ENCODE measurements at regions not wholly inside any gene's neighbourhood (a gene's known extent, or its start where the extent isn't known, plus 50 kb on each side); places are given as distances from the start of the nearest gene placed in this dataset.

DNA sequence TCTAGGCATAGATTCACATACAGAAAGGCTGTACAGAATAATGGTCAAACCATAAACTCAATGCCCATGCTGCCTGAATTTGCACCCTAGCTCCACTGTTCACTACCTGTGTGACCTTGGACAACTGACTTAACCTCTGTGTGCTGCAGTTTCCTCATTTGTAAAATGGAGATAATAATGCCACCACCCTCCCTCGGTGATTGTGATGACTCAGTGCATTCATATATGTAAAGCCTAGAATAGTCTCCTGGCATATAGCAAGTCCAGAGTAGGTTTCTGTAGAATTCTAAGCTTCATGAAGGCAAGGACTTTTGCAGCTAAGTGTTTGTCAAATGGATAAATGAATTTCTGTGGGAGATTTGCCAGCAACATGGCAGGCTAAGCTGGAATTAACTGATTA is 297.8 kb upstream of the NR4A3 start:
- no peaks in the 10 kb centered on the region for H3K9me3 ChIP-seq (ENCODE audit: low read length)
- H3K4me3 ChIP-seq (replicated peaks in 1 of 3; ENCODE audit: insufficient read depth in 1 of 3, low read depth in 2 of 3, low read length in 3 of 3) = no peak overlapping the region
- H3K79me2 ChIP-seq (ENCODE audit: insufficient read depth, low read length) = no peaks in the 10 kb centered on the region
- ChIA-PET CTCF (ENCODE audit: low intra/inter-chr PET ratio, low total read pairs) (no interaction called here), POLR2A (no interaction called here)
- H3K36me3 ChIP-seq (replicated peaks in 1 of 2; ENCODE audit: control insufficient read depth in 1 of 2, insufficient read depth in 2 of 2, low read length in 2 of 2) = no peaks in the 10 kb centered on the region
- H3K4me2 ChIP-seq (ENCODE audit: low read depth, low read length) = no peak overlapping the region
- H3K27me3 ChIP-seq (ENCODE audit: control insufficient read depth in 1 of 2, insufficient read depth in 2 of 2, low read length in 2 of 2) = no peaks in the 10 kb centered on the region
- no TSS peak for BruUV-seq (replicated peaks)
- FAIRE-seq = no peak
- in situ Hi-C loops (cut with HindIII; ENCODE audit: extremely low pct_ligation_motif_present, low pct_unique_long_range_greater_than_20kb) (no loop called here), intact Hi-C loops (cut with micrococcal nuclease; ENCODE audit: unreplicated experiment) (no loop called here)
- no peaks in the 10 kb centered on the region for H3K4me1 ChIP-seq (ENCODE audit: insufficient read depth, low read length)
- no peak for ATAC-seq
- H2AFZ ChIP-seq (ENCODE audit: low read length) = no peak overlapping the region
- DNase-seq (ENCODE audit: low spot score) = no peak
- no peaks in the 10 kb centered on the region for H4K20me1 ChIP-seq (ENCODE audit: insufficient read depth, low read length)
- 0% methylated on average over 1 of the region's 1 CpG for WGBS (ENCODE audit: low lambda C conversion rate)
- H3K27ac ChIP-seq (ENCODE audit: extremely low read length, insufficient read depth, low read length) = no peak overlapping the region
- H3K9ac ChIP-seq (ENCODE audit: insufficient read depth, low read depth, low read length) = no peak overlapping the region
- TF ChIP-seq, protein P1, sequence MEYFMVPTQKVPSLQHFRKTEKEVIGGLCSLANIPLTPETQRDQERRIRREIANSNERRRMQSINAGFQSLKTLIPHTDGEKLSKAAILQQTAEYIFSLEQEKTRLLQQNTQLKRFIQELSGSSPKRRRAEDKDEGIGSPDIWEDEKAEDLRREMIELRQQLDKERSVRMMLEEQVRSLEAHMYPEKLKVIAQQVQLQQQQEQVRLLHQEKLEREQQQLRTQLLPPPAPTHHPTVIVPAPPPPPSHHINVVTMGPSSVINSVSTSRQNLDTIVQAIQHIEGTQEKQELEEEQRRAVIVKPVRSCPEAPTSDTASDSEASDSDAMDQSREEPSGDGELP (IDR thresholded peaks at IDR 0.05; ENCODE audit: borderline replicate concordance, low read depth) = no peak
- TF ChIP-seq IRF2 (CRISPR knock-in tag; IDR thresholded peaks at IDR 0.05) (no peak), ZNF329 (CRISPR knock-in tag; IDR thresholded peaks at IDR 0.05; ENCODE audit: low read depth) (no peak), MAF1 (CRISPR knock-in tag; IDR thresholded peaks at IDR 0.05; ENCODE audit: borderline replicate concordance) (no peak), HOMEZ (CRISPR knock-in tag; IDR thresholded peaks at IDR 0.05; ENCODE audit: low read depth) (no peak), GATAD2A (CRISPR knock-in tag; IDR thresholded peaks at IDR 0.05) (no peak), MXD4 (CRISPR knock-in tag; IDR thresholded peaks at IDR 0.05) (no peak), FOXC1 (CRISPR knock-in tag; IDR thresholded peaks at IDR 0.05; ENCODE audit: borderline replicate concordance) (no peak), GTF2F1 (IDR thresholded peaks at IDR 0.05; ENCODE audit: low read length) (no peak), TBX3 (IDR thresholded peaks at IDR 0.05; ENCODE audit: borderline replicate concordance) (no peak), ZNF672 (CRISPR knock-in tag; IDR thresholded peaks at IDR 0.05) (no peak), ZNF362 (CRISPR knock-in tag; IDR thresholded peaks at IDR 0.05; ENCODE audit: borderline replicate concordance) (no peak), ZNF460 (CRISPR knock-in tag; IDR thresholded peaks at IDR 0.05; ENCODE audit: borderline replicate concordance) (no peak), ZNF839 (CRISPR knock-in tag; IDR thresholded peaks at IDR 0.05; ENCODE audit: borderline replicate concordance) (no peak)
- TF ChIP-seq, protein P2, sequence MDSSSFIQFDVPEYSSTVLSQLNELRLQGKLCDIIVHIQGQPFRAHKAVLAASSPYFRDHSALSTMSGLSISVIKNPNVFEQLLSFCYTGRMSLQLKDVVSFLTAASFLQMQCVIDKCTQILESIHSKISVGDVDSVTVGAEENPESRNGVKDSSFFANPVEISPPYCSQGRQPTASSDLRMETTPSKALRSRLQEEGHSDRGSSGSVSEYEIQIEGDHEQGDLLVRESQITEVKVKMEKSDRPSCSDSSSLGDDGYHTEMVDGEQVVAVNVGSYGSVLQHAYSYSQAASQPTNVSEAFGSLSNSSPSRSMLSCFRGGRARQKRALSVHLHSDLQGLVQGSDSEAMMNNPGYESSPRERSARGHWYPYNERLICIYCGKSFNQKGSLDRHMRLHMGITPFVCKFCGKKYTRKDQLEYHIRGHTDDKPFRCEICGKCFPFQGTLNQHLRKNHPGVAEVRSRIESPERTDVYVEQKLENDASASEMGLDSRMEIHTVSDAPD (CRISPR knock-in tag; IDR thresholded peaks at IDR 0.05) = no peak
- TF ChIP-seq, protein P3, sequence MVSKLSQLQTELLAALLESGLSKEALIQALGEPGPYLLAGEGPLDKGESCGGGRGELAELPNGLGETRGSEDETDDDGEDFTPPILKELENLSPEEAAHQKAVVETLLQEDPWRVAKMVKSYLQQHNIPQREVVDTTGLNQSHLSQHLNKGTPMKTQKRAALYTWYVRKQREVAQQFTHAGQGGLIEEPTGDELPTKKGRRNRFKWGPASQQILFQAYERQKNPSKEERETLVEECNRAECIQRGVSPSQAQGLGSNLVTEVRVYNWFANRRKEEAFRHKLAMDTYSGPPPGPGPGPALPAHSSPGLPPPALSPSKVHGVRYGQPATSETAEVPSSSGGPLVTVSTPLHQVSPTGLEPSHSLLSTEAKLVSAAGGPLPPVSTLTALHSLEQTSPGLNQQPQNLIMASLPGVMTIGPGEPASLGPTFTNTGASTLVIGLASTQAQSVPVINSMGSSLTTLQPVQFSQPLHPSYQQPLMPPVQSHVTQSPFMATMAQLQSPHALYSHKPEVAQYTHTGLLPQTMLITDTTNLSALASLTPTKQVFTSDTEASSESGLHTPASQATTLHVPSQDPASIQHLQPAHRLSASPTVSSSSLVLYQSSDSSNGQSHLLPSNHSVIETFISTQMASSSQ (IDR thresholded peaks at IDR 0.05; ENCODE audit: low read depth) = no peak
- TF ChIP-seq, protein P3 (CRISPR knock-in tag; IDR thresholded peaks at IDR 0.05; ENCODE audit: borderline replicate concordance) = no peak
- TF ChIP-seq, protein P4, sequence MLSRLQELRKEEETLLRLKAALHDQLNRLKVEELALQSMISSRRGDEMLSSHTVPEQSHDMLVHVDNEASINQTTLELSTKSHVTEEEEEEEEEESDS (CRISPR knock-in tag; IDR thresholded peaks at IDR 0.05; ENCODE audit: borderline replicate concordance) = no peak
